Muscle layer of duodenum (tissue), 2 donors: ENCODE measurements at regions not wholly inside any gene's neighbourhood (a gene's known extent, or its start where the extent isn't known, plus 50 kb on each side); places are given as distances from the start of the nearest gene placed in this dataset.

ENCODE experiments used
- H3K27ac ChIP-seq: one replicate; pipeline ENCODE4 v1.7.0; 2013; ENCODE audit warnings: mild to moderate bottlenecking, low read length
- H3K27me3 ChIP-seq: one replicate; pipeline ENCODE4 v1.7.0; 2013; ENCODE audit warnings: low read depth, mild to moderate bottlenecking, control low read depth, low read length
- H3K36me3 ChIP-seq, 2 donors: one replicate each; pipeline ENCODE4 v1.7.0; 2013; ENCODE audit warnings: low read length in 2 of 2, control low read depth in 1 of 2, mild to moderate bottlenecking in 1 of 2; ENCODE audit not compliant: insufficient read depth in 2 of 2, control insufficient read depth in 1 of 2
- H3K4me1 ChIP-seq, 2 donors: one replicate each; pipeline ENCODE4 v1.7.0; 2013; ENCODE audit warnings: low read length in 2 of 2, mild to moderate bottlenecking in 2 of 2, control low read depth in 1 of 2, moderate library complexity in 1 of 2; ENCODE audit not compliant: insufficient read depth in 2 of 2, control insufficient read depth in 1 of 2
- H3K4me3 ChIP-seq, 2 donors: one replicate each; pipeline ENCODE4 v1.7.0; 2013; ENCODE audit warnings: low read length in 2 of 2, low read depth in 1 of 2, mild to moderate bottlenecking in 1 of 2
- H3K9me3 ChIP-seq, 2 donors: one replicate each; pipeline ENCODE4 v1.7.0; 2013; ENCODE audit warnings: low read length in 2 of 2, control low read depth in 1 of 2, mild to moderate bottlenecking in 1 of 2; ENCODE audit not compliant: control insufficient read depth in 1 of 2
- donor health status: healthy.

- H3K4me1 ChIP-seq, result no peaks in the 10 kb centered on the region
- H3K9me3 ChIP-seq, result no peaks in the 10 kb centered on the region
- H3K36me3 ChIP-seq, result no peaks in the 10 kb centered on the region
- H3K27me3 ChIP-seq, result no peaks in the 10 kb centered on the region
- no peak overlapping the region for H3K27ac ChIP-seq
- H3K4me3 ChIP-seq, result no peak overlapping the region
These were observed 430.6 kb downstream of the MIAT start for GRCh38 chr22:27088026-27088425.

DNA sequence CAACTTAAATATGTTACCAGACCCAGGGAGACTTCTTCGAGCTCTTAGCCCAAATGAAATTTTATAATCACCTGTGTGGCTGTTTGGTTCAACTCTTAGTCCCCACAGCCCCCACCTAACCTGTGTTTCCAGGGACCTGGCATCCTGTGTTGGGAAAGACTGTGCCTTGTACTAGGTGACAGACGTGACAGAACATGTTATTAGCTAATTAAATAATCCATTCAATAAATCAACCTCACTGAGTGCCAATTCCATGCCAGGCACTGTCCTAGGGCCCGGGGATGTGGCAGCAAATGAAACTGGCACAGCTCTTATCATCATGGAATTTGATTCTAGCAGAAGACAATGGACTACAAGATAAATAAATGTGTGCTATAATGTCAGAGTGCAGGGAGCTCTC, 431.9 kb downstream of the MIAT start:
- no peak overlapping the region for H3K4me3 ChIP-seq
- no peak overlapping the region for H3K27ac ChIP-seq
- H3K27me3 ChIP-seq, result no peaks in the 10 kb centered on the region
- H3K4me1 ChIP-seq, result peaks cover 0 to 4% of the 10 kb centered on the region in 2 donors
- H3K9me3 ChIP-seq, result no peaks in the 10 kb centered on the region
- no peaks in the 10 kb centered on the region for H3K36me3 ChIP-seq

DNA sequence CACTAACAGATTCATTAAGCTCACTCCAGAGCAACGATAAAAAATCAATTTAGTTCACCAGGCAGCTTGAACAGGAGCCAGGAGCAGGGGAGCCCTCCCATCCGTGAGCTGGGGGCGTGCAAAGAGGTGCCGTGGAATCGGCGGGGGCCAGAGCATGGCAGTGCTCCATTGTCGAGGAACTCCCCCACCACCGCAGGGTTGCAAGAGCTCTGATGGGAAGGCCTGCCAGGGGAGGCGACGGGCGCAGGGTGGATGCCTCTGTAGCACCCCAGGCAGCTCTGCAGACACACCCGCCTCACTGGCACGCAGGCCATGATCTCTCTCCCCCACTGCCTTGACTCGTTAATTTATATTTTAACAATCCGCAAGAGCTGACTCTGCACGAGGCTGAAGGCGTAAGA, 433.2 kb downstream of the MIAT start:
- Histone ChIP-seq H3K4me3 (no peak overlapping the region), H3K4me1 (peaks cover 0 to 4% of the 10 kb centered on the region in 2 donors), H3K27me3 (no peaks in the 10 kb centered on the region), H3K27ac (no peak overlapping the region), H3K36me3 (no peaks in the 10 kb centered on the region), H3K9me3 (no peaks in the 10 kb centered on the region)

- H3K27ac ChIP-seq, result no peak overlapping the region
These were observed 436.0 kb downstream of the MIAT start for GRCh38 chr22:27093422-27093821.

DNA sequence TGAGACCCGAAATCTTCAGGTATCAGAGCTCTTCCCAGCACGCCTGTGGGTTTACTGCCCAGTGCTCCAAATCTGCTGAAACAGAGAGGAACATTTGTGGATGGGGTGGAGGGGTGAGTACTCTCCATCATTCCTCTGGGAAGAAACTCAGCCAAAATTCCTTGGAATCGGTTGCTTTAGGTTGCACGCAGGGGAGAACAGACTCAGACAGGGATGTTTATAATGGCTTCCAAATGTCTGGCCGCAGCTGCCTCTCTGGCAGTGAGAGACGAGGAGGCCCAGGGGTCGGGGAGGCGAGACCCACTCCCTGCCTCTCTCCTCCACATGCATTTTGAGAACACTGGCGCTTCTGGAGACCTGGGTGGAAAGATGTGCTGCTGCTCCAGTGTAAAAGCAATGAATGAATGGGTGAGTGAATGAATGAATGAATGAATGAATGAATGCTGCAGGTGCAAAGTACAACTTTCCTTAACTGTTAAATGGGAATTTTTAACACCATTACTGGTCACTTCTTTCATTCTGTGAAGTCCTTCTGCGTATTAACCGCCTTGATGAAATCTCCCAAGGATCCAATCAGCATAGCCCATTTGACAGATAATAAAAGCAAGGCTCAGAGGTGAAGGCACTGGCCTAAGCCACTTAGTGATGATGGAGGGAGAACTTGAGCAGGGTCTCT, 437.4 kb downstream of the MIAT start:
- no peaks in the 10 kb centered on the region for H3K27me3 ChIP-seq

More at GRCh38 chr22:27093422-27093821, 436.0 kb downstream of the MIAT start:
- peaks cover 0 to 4% of the 10 kb centered on the region in 2 donors for H3K4me1 ChIP-seq
- H3K9me3 ChIP-seq, result no peaks in the 10 kb centered on the region
- H3K4me3 ChIP-seq, result no peak overlapping the region
- no peaks in the 10 kb centered on the region for H3K27me3 ChIP-seq
- H3K36me3 ChIP-seq, result no peaks in the 10 kb centered on the region

GRCh38 chr22:27097506-27097905, 440.1 kb downstream of the MIAT start:
- no peaks in the 10 kb centered on the region for H3K27me3 ChIP-seq
- H3K36me3 ChIP-seq, result no peaks in the 10 kb centered on the region
- H3K27ac ChIP-seq, result no peak overlapping the region
- peaks cover 0 to 12% of the 10 kb centered on the region in 2 donors for H3K4me1 ChIP-seq
- no peaks in the 10 kb centered on the region for H3K9me3 ChIP-seq
- H3K4me3 ChIP-seq, result no peak overlapping the region

More for the DNA sequence above, 437.4 kb downstream of the MIAT start:
- no peak overlapping the region for H3K4me3 ChIP-seq
- H3K4me1 ChIP-seq, result peaks cover 0 to 4% of the 10 kb centered on the region in 2 donors
- no peak overlapping the region for H3K27ac ChIP-seq
- H3K36me3 ChIP-seq, result no peaks in the 10 kb centered on the region
- H3K9me3 ChIP-seq, result no peaks in the 10 kb centered on the region

GRCh38 chr22:27097933-27098332, 440.5 kb downstream of the MIAT start:
- no peak overlapping the region for H3K27ac ChIP-seq
- H3K27me3 ChIP-seq, result no peaks in the 10 kb centered on the region
- H3K4me1 ChIP-seq, result peaks cover 0 to 12% of the 10 kb centered on the region in 2 donors
- H3K4me3 ChIP-seq, result no peak overlapping the region
- H3K9me3 ChIP-seq, result no peaks in the 10 kb centered on the region
- no peaks in the 10 kb centered on the region for H3K36me3 ChIP-seq

GRCh38 chr22:27099946-27100722, 442.7 kb downstream of the MIAT start:
- Histone ChIP-seq H3K4me3 (no peak overlapping the region), H3K4me1 (peaks cover 0 to 8% of the 10 kb centered on the region in 2 donors), H3K27me3 (no peaks in the 10 kb centered on the region), H3K36me3 (no peaks in the 10 kb centered on the region), H3K27ac (no peak overlapping the region), H3K9me3 (no peaks in the 10 kb centered on the region)

GRCh38 chr22:27100789-27101188, 443.4 kb downstream of the MIAT start:
- no peaks in the 10 kb centered on the region for H3K9me3 ChIP-seq
- H3K27ac ChIP-seq, result no peak overlapping the region
- H3K4me3 ChIP-seq, result no peak overlapping the region
- no peaks in the 10 kb centered on the region for H3K27me3 ChIP-seq
- H3K4me1 ChIP-seq, result peaks cover 0 to 8% of the 10 kb centered on the region in 2 donors
- no peaks in the 10 kb centered on the region for H3K36me3 ChIP-seq

DNA sequence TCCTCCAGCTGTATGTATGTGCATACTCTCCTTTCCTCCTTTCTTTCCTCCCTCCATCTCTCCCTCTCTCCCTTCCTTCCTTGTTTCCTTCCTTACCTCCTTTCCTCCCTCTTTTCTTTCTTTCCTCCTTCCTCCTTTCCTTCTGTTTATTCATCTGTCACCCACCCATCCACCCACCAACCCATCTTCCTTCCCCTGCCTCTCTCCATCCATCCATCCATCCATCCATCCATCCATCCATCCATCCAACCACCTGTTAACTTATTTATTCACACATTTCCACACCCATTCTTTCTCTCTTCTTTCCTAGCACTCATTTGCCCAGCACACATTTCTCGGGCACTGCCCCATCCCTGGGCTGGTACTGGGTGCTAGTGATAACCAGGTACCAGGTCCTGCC, 443.9 kb downstream of the MIAT start:
- no peaks in the 10 kb centered on the region for H3K9me3 ChIP-seq
- H3K4me1 ChIP-seq, result peaks cover 0 to 10% of the 10 kb centered on the region in 2 donors
- H3K4me3 ChIP-seq, result no peak overlapping the region
- H3K27me3 ChIP-seq, result no peaks in the 10 kb centered on the region
- no peak overlapping the region for H3K27ac ChIP-seq
- no peaks in the 10 kb centered on the region for H3K36me3 ChIP-seq

DNA sequence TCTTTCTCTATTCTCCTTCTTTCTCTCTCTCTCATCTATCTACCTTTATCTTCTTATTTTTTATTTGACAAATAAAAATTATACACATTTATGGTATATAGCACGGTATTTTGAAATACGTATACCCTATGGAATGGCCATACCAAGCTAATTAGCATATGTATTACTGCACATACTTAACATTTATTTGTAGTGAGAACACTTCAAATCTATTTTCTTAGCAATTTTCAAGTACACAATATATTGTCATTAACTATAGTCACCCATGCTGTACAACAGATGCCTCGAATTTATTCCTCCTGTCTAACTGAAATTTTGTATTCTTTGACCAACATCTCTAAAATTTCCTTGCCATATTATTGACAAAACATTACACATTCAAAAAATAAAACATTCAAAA, 447.1 kb downstream of the MIAT start:
- H3K9me3 ChIP-seq, result no peaks in the 10 kb centered on the region
- H3K4me3 ChIP-seq, result no peak overlapping the region
- no peaks in the 10 kb centered on the region for H3K27me3 ChIP-seq
- no peak overlapping the region for H3K27ac ChIP-seq
- peaks cover 14 to 28% of the 10 kb centered on the region in 2 donors for H3K4me1 ChIP-seq
- H3K36me3 ChIP-seq, result no peaks in the 10 kb centered on the region
